GM19238 (cell line): ENCODE measurements at regions not wholly inside any gene's neighbourhood (a gene's known extent, or its start where the extent isn't known, plus 50 kb on each side); places are given as distances from the start of the nearest gene placed in this dataset.
"Not testable (repeated sequence)": the region's sequence is repeated elsewhere in the genome, so short reads cannot be mapped to it uniquely, and the experiment has no call there.

Experiments used
- DNase-seq: peaks from one replicate; pipeline ENCODE4 v3.0.0; 2011; ENCODE audit warnings: low spot score; ENCODE audit not compliant: insufficient read length

DNA sequence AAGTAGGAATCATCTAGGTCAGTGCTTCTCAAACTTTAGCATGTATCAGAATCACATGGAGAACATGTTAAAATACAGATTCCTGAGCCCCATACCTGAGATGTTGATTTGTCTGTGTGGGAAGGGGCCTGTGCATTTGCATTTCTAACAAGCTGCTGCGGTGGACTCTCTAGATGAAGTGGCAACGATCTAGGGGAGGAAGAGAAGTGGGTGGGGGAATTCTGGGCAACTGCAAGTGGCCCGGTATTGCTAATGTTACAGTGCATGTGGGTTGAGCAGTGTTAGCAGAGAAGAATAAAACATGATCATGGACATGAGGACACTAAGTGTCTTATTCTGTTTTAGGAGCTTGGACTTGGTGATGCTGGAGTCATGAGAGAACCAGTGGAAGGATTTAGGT, 329.0 kb downstream of the OLFM4 start:
- no peak for DNase-seq

DNA sequence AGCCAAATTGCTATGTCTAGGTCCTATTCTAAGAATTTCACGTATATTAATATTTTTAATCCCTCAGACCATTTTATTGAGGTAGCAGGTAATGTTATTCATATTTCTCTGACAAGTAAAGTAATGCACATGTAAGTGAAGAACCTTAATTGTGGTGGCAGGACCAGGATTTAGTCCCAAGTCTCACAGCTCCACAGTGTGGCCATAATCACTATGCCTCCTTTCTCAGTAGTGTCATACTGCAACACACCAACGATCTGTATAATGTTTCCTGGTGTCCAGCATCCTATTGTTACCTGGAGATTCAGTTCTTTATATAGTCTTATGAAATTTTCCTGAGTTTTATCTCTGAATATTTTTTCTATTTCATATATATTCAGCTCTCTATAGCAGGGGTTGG, 340.3 kb downstream of the OLFM4 start:
- no peak for DNase-seq

DNA sequence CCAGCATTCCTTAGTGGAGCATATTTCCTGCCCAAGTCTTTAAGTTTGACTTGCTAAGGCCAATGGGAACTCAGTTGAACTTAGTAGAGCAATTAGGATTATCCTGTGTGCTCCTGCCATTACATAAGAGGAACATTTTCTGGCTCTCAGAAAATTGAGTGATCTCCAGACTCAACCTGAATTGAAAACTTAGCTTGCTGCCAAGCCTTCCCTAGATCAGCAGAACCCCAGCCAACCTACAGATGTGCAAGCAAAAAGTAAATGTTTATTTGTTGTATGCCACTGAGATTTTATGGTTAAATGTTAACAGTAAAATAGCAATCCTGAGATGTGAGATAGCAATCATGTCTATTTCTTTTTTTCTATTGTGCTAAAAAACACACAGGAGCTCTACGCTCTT, 350.9 kb downstream of the OLFM4 start:
- DNase-seq = no peak

DNA sequence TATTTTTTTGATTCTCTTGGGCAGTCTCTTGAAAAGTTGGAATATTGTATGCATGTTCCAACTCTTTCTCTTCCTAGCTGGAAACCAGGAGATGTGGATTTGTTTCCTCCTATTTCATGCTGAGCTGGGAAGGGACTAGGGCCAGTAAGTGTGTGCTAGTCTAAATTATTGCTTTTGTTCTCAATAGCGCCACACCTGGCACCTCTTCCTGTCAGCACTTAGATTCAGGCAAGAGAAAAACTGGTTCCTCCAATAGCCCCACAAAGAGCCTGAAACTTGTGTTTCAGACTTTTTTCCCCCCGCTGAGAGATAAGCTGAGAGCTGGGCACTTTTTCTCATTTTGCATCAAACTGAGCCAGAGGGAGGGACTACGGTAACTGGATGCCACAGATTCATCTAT, 353.4 kb downstream of the OLFM4 start:
- no peak for DNase-seq

DNA sequence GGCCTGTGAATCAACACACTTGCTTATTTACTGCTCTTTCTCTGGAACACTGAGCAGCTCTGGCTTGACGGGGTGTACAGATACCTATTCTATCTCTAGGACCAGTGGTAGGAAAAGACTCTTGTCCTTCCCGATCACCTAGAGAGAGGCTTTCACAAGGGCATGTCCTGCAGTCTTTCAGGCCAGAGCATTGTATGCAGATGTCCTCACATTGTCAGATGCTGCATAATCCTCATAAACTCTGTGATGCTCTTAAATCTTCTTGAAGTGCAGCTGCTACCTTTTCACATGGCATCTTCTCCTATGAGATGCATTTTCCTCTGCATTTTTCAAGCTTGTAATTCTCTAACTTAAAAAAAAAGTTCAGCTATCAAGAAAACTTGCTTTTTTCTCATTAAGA, 369.4 kb downstream of the OLFM4 start:
- no peak for DNase-seq

DNA sequence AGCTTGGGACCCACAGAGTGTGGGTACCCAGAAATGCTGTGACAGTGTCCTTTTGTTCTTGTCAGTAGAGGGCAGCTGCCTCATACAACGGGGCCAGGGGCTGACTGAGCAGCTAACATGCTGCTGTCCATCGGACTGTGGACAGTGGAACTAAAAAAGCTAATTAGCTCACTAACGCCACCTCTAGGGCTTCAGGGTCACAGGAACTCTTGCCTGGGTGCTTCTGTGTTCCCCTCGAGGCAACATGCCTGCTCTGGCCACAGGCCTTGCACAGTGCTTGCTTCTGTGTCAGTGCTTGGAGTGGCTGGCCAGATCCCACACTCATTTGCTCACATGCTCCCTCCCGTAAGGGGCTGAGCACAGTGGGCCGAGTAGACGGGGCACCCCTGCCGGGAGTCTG, 377.0 kb downstream of the OLFM4 start:
- DNase-seq = no peak

DNA sequence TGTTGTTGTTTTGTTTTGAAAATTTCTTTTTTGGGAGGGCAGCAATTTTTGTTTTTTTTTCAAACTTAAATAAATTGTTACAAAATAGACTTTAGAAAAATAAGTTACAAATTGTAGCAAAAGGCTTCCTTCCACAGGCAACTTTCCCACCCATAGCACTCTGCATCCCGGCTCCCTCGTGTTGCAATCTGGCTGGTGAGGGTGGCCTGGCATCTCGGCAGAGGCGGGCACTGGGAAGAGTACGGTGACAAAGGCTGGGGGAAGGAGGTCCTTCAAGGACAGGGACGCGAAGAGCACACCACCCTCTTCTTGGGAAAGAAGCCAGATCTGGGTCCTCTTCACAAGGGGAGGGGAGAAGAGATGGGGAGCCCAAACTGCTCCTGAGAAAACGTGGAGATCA, 379.7 kb downstream of the OLFM4 start:
- no peak for DNase-seq

DNA sequence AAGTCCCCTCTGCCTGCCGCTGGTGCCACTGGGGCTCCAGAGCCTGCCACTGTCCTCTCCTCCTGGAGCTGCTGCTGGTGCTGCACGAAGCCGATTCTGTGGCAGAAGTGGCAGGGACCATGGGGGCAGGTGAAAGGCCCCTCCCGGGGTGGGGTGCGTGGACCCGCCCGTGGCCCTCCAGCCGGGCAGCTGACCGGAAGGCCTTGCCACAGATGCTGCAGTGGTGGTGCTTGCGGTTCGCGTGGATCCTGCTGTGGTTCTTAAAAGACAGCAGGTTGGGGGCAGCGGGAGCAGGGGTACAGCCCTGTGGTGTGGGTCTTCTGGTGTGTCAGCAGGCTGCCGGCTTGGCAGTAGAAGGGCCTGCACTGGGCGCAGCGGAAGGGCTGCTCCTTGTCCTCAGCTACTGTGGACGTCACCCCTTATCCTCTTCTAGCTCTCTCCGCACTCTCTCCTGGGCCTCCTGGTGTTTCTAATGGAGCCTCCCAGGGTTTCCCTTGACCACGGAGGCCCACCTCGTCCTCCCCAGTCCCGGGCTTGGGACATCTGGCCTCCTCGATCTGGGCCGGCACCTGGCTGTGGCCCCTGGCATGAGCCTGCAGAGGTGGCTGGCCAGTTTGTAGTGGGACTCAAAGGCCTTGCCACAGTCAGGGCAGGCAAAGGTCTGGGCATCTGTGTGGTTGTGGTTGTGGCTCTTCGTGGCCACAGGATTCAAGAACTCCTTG, 380.4 kb downstream of the OLFM4 start:
- DNase-seq = no peak

DNA sequence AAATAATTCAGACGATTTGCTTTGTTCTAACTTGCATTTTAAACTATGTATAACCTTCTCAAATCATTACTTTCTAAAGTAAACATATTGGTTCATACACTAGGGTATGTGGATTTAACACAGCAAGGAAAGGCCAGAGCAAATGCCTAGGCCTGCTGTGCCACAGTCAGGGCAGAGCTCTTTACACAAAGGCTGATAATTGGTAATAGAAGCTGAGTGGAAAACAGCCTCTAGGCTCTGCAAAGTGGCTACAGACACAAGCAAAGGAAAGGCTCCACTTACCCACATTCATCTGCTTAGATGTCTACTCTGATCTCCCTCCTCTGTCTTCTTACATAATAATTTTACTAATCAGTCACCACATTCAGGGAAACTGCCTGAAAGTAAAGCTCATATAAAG, 382.9 kb downstream of the OLFM4 start:
- DNase-seq = no peak

DNA sequence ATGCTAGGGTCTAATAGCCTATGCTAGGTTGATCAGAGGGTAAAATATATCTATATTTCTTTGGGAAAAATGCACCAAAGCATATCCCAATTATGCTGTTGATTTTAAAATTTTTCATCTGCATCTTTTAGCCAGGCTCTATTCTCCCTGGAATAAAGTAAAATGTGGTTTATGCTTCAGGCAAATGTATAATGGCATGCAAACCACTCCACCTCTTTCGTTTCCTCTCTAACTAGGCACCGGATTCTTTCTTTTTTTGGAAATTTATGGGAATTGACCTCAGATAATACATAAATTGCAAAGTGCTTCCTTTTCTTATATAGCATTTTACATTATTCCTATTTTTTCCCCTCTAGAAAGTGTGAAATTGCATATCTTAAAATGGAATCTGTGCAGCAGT, 386.5 kb downstream of the OLFM4 start:
- DNase-seq = no peak

DNA sequence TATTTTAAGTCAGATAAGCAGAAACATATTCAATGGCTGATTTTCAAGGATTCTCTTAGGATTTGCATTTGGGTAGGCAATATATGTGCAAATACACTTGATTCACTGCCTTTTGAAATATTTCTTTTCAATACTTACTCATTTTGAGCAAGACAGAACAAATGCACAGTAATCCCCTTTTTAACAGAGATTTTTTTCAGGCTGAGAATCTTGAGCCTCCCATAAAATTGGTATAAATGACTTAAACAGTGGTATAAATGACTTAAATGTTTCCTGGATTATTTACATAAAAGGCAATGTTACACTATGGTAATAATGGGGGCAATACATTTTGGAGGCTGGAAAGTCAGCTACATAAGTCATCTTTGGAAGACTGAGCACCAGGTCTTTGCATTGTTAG, 389.0 kb downstream of the OLFM4 start:
- no peak for DNase-seq

DNA sequence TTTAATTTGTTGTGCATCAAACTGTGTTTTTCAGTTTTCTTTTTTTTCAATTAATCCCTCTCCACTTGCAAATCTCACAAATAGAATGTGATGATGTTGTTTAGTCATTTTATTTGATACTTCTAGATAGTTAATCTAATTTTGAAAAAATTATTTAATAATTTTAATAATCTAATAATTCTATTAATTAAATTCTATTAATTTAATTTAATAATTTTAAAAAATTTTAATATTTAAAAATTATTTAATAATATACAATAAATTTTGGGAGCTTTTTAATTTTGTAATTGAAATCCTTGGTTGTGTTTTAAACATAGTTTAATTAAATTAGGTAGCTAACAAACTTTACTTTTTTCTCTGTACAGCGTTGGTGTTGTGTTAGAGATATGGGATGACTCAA, 393.8 kb downstream of the OLFM4 start:
- no peak for DNase-seq

DNA sequence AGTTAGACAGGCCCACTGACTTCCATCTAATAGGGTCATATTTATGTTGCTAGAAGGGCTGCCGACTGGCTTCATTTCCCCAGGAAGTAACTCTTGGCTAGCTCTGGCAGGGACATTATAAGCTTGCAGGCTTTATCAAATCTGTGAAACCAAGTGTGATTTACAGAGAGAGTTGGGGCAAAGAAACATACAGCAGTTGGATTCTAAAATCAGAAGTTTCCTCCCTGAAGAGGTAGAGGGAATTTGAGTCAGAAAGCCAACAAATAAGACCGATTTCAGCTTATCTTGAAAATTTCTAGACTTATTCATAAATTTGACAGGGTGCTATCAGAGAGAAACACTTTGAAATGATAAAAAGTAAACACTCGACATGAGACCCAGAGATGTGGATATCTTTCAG, 407.8 kb downstream of the OLFM4 start:
- no peak for DNase-seq

DNA sequence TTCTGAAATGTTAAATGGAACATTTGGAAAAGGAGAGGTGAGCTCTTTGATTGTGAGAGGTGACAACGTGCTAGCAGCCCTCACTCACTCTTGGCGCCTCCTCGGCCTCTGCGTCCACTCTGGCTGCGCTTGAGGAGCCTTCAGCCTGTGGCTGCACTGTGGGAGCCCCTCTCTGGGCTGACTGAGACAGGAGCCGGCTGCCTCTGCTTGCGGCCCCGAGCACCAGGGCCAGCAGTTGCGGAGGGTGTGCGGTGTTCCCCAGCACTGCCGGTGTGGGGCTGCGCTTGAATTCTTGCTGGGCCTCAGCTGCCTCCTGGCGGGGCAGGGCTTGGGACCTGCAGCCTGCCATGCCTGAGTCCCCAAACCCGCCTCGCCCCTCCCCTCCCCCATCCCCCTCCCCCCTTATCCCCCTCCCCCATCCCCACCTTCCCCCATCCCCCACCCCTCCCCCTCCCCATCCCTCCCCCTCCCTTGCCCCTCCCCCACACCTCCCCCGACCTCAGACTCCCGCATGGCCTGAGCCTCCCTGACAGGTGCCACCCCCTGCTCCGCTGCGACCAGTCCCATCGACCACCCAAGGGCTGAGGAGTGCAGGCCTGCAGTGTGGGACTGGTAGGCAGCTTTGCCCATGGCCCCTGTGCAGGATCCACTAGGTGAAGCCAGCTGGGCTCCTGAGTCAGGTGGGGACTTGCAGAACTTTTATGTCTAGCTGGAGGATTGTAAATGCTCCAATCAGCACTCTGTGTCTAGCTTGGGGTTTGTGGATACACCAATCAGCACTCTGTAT, 411.0 kb downstream of the OLFM4 start:
- no peak for DNase-seq

DNA sequence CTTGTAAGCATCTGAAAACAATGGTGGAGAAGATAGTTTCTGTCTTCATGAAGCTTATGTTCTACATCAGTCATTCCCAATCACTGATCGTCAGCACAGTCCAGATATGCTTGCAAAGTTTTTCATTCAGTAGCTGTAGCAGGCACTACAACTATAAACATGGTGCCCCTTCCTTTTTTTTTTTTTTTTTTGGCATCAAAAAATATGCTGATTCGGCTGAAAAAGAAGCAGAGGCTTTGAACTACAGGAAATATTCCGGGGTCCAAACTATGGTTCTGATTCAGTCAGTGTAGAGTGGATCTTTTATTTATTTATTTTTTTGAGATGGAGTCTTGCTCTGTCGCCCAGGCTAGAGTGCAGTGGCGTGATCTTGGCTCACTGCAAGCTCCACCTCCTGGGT, 414.4 kb downstream of the OLFM4 start:
- DNase-seq = no peak

DNA sequence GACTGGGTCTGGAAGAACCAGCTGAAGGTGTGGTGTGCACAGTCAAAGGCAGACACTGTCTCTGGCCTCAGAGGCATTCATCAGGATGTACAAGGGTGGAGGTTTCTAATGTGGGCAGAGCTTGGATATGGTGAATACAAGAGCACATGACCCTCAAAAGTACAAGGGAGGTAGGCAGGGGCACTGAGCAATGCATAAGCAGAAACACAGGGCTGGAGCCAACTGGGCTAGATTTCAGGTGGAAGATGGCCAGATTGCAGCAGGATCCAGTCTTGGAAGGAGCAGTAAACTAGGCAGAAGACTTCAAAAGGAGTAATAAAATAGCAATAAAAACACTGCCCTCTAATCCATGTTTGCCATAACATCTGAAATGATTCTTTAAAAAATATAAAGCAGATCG, 417.1 kb downstream of the OLFM4 start:
- DNase-seq = no peak

DNA sequence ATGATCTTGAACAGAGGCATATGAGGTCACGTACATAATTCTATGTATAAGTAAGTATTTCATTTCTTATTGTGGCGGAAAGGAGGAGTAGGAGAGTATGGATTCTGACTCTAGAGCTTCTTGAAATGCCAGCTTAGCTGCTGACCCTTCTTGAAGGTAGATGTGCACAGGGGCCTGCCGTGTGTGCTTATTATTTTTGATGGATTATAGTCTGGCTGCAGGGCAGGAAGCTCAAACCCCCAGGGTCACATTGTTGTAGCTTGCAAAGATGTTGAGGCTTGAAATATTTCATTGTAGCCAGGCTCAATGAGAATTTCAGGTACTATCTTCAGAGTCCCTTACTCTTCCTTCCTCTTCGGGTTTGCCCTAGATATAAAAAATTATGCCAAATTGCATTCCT, 418.8 kb downstream of the OLFM4 start:
- no peak for DNase-seq

DNA sequence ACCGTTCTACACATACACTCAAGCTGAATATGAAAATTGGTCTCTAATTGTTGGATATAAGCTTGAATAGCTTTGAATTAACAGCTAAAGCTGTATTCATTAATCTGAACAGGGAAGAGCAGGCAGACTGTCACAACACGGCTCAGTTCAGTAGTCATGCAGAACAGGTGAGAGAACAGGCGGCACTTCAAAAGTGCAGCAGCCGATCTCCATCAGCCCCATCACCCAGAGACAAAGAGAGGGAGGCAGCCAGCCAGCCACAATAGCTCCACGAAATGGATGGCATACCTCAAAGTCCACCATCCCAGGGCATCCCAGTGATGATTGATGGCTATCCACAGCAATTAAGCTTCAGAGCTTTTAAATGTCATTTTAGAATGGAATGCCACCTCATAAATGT, 419.2 kb downstream of the OLFM4 start:
- no peak for DNase-seq

DNA sequence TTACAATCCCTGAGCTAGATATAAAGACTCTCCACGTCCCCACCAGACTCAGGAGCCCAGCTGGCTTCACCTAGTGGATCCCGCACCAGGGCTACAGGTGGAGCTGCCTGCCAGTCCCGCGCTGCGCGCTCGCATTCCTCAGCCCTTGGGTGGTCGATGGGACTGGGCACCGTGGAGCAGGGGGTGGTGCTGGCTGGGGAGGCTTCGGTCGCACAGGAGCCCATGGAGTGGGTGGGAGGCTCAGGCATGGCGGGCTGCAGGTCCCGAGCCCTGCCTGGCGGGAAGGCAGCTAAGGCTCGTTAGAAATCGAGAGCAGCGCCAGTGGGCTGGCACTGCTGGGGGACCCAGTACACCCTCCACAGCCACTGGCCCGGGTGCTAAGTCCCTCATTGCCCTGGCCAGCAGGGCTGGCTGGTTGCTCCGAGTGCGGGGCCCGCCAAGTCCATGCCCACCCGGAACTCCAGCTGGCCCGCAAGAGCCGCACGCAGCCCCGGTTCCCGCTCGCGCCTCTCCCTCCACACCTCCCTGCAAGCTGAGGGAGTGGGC, 423.7 kb downstream of the OLFM4 start:
- not testable (repeated sequence) for DNase-seq

DNA sequence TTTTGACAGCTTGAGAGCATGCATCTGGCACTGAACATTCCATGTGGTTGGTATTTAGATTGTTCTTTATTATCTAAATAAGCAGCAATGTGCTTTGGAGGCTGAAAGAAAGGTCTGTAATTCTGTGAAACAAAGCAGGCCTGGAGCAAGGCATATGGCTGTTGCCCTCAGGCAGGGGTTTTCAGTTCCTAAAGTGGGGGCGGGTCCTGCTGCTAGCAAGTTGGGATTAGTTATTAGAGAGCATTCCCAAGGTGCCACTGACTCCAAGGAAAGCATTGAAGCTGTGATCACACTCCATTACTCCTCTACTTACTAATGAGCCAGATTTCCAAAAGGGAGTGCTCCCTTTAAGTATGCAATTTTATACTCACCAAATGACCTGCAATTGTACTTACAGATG, 432.2 kb downstream of the OLFM4 start:
- DNase-seq = no peak

DNA sequence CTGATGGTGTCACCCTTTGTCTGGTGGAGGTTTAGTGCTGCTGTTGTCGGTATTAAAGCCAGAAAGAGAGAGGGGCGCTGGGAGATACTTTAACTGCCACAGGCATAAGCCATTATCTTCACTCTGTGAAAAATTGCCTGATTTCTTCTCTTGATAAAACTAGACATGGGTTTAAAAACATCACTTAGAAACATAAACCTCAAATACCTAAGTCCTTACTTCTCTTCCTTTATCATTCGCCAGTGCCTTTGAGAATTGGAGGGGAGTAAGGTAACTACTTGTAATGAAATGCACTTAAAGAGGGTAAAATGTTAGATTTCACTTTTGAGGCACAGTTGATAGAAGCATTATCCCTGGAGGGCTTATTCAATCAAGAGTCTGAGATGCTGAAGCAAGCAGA, 434.5 kb downstream of the OLFM4 start:
- DNase-seq = no peak

DNA sequence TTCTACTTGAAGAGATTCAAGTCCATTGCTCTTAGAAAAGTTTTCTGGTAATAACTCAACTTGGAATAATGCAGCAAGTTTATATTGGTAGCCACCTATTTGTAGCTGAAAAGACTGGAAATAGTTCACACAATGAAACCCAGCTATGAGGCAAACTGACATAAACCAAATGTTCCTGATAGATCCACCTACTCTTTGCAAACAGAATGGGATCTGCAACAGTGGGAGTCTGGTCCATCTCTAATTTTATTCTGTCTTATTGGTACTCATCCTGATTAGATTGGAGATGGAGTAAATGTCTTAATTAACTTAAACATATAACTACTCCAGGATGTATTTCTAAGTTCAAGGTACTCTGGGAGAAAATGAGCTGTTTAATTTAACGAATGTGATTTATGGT, 438.0 kb downstream of the OLFM4 start:
- DNase-seq = no peak

DNA sequence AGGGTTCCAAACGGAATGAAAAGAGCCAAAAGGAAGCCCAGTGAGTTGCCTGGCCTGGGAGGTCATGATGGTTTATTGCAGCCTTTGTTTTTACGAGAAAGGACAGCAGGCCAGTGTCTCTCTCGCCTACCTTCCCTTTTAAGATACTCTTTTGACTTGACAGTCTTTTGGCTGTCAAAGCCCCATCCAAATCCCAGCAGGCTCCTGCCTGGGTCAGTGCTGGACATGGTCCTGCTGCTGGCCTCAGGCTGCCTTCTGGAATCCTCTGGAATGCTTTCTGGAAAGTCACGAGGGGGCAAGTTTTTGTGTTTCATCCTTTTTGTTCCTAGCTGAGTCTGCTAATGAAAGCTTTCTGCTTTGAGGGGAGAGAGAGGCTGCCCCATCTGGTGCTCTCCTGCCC, 444.8 kb downstream of the OLFM4 start:
- no peak for DNase-seq
